KMS-11 (cell line): ENCODE measurements at regions not wholly inside any gene's neighbourhood (a gene's known extent, or its start where the extent isn't known, plus 50 kb on each side); places are given as distances from the start of the nearest gene placed in this dataset.

Source experiments
- H2AFZ ChIP-seq: fragments of 200-600 bp; sonication (generic); 2 replicates; pipeline ENCODE4 v1.6.1; 2016; ENCODE audit warnings: antibody characterized with exemption, mixed run types, low read depth
- H3K27ac ChIP-seq: fragments of 200-600 bp; sonication (generic); 2 replicates; pipeline ENCODE4 v1.6.1; 2016; ENCODE audit warnings: mild to moderate bottlenecking, mixed run types
- H3K27me3 ChIP-seq: fragments of 200-600 bp; sonication (generic); 2 replicates; pipeline ENCODE4 v1.6.1; 2017; ENCODE audit warnings: mild to moderate bottlenecking, low read depth, mixed run types, moderate library complexity; ENCODE audit not compliant: insufficient read depth
- H3K36me3 ChIP-seq: fragments of 200-600 bp; sonication (generic); 2 replicates; pipeline ENCODE4 v1.6.1; 2017; ENCODE audit warnings: mild to moderate bottlenecking, mixed run types; ENCODE audit not compliant: insufficient read depth
- H3K4me1 ChIP-seq: fragments of 200-600 bp; sonication (generic); 2 replicates; pipeline ENCODE4 v1.6.1; 2016; ENCODE audit warnings: mild to moderate bottlenecking, low read depth, mixed run types; ENCODE audit not compliant: poor library complexity, severe bottlenecking
- H3K4me2 ChIP-seq: fragments of 200-600 bp; sonication (generic); 2 replicates; pipeline ENCODE4 v1.7.0; 2016; ENCODE audit warnings: mild to moderate bottlenecking, mixed run types
- H3K4me3 ChIP-seq: fragments of 200-600 bp; sonication (generic); IDR thresholded peaks from 2 replicates; pipeline ENCODE4 v1.6.1; 2017; ENCODE audit warnings: low read depth, low read length, mixed read lengths; ENCODE audit not compliant: insufficient read depth
- H3K79me2 ChIP-seq: fragments of 200-600 bp; sonication (generic); 2 replicates; pipeline ENCODE4 v1.6.1; 2016; ENCODE audit warnings: low read depth, mixed run types; ENCODE audit not compliant: insufficient read depth
- H3K9ac ChIP-seq: fragments of 200-600 bp; sonication (generic); 2 replicates; pipeline ENCODE4 v1.6.1; 2016; ENCODE audit warnings: mild to moderate bottlenecking, mixed run types
- H4K20me1 ChIP-seq: fragments of 200-600 bp; sonication (generic); 2 replicates; pipeline ENCODE4 v1.6.1; 2016; ENCODE audit warnings: mild to moderate bottlenecking, mixed run types; ENCODE audit not compliant: insufficient read depth
- TF ChIP-seq, protein P1 (sequence below): fragments of 200-600 bp; sonication (generic); conservative IDR thresholded peaks from 2 replicates; pipeline ENCODE4 v1.6.1; 2017; ENCODE audit warnings: low read depth, mild to moderate bottlenecking, antibody characterized with exemption, low read length, moderate library complexity, mixed read lengths

DNA sequence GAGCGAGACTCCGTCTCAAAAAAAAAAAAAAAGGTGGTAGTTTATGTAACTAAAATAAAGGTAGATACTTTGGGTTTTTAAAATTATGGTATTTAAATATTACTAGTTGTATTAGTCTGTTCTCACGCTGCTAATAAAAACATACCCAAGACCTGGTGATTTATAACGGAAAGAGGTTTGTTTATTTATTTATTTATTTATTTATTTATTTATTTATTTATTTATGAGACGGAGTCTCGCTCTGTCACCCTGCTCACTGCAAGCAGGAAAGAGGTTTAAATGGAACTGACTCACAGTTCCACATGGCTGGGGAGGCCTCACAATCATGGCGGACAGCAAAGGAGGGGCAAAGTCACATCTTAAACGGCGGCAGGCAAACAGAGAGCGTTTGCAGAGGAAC, 196.0 kb downstream of the CALCRL start:
- TF ChIP-seq, protein P1, sequence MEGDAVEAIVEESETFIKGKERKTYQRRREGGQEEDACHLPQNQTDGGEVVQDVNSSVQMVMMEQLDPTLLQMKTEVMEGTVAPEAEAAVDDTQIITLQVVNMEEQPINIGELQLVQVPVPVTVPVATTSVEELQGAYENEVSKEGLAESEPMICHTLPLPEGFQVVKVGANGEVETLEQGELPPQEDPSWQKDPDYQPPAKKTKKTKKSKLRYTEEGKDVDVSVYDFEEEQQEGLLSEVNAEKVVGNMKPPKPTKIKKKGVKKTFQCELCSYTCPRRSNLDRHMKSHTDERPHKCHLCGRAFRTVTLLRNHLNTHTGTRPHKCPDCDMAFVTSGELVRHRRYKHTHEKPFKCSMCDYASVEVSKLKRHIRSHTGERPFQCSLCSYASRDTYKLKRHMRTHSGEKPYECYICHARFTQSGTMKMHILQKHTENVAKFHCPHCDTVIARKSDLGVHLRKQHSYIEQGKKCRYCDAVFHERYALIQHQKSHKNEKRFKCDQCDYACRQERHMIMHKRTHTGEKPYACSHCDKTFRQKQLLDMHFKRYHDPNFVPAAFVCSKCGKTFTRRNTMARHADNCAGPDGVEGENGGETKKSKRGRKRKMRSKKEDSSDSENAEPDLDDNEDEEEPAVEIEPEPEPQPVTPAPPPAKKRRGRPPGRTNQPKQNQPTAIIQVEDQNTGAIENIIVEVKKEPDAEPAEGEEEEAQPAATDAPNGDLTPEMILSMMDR = no peak
- no peaks in the 10 kb centered on the region for H3K36me3 ChIP-seq
- no peaks in the 10 kb centered on the region for H3K4me1 ChIP-seq
- H3K9ac ChIP-seq = no peak overlapping the region
- H4K20me1 ChIP-seq = no peaks in the 10 kb centered on the region
- H3K4me2 ChIP-seq = no peak overlapping the region
- no peak overlapping the region for H2AFZ ChIP-seq
- no peaks in the 10 kb centered on the region for H3K79me2 ChIP-seq
- no peak overlapping the region for H3K4me3 ChIP-seq
- no peak overlapping the region for H3K27ac ChIP-seq
- no peaks in the 10 kb centered on the region for H3K27me3 ChIP-seq

DNA sequence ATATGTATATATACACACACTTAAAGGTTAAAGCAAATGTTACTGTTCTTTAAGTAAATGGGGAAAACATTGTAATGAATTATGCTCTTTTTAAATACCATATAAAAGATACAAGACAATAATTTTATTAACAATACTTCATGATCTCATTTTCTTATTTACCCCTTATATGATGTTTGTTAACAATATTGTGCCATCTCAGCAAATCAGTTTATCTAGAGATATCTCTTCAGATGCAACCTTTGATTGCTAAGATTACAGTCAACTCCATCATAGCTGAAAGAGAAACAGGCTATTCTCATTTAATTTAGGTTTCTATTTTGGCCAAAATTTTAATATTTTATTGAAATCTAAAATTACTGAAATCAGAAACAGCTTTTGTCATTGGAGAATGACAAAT, 197.9 kb downstream of the CALCRL start:
- Histone ChIP-seq H3K36me3 (no peaks in the 10 kb centered on the region), H3K27me3 (no peaks in the 10 kb centered on the region), H3K4me2 (no peak overlapping the region), H3K4me3 (no peak overlapping the region), H3K27ac (no peak overlapping the region), H2AFZ (no peak overlapping the region), H3K4me1 (no peaks in the 10 kb centered on the region), H3K9ac (no peak overlapping the region), H4K20me1 (no peaks in the 10 kb centered on the region), H3K79me2 (no peaks in the 10 kb centered on the region)
- TF ChIP-seq, protein P1 = no peak

DNA sequence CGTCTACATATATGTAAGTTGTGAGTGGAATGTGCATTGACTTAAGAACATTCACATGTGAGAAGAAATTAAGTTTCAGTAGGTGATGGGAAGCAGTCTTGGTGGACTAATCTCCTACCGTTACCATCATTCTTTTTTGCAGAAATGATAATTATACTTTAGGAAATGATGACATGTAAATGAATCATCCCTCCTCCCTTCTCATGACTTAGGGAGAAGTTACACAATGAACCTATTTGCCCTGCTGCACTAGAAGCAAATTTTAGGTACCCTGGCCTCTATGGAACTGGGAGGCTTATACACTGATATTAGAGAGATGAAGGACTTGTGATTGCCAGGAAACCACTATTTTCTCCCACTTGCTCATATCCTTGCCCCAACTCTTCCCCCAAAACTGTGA, 214.2 kb downstream of the CALCRL start:
- H3K4me1 ChIP-seq = no peaks in the 10 kb centered on the region
- H3K27me3 ChIP-seq = no peaks in the 10 kb centered on the region
- no peak overlapping the region for H3K9ac ChIP-seq

DNA sequence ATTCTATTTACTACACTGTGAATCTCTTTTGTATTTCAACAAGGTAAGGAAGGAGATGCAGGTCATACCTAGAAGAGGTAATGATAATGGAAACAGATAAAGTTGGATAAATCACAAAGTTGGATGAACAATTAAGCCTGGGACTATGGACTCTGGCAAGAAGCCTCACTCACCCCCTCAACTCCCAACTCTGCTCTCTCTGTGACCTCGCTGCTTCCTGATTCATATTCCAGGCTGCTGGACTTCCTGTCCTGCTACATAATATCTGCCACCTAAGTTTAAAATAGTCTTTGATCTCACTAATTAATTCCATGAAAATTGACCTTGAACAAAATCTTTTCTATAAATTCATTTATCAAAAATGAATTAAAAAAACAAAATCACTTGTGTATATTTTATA, 215.3 kb downstream of the CALCRL start:
- Histone ChIP-seq H2AFZ (no peak overlapping the region), H3K4me3 (no peak overlapping the region), H3K27ac (no peak overlapping the region), H3K4me1 (no peaks in the 10 kb centered on the region), H3K9ac (no peak overlapping the region), H3K27me3 (no peaks in the 10 kb centered on the region), H3K4me2 (no peak overlapping the region), H3K36me3 (no peaks in the 10 kb centered on the region; the same call in 1 of the 2 replicates), H3K79me2 (no peaks in the 10 kb centered on the region), H4K20me1 (no peaks in the 10 kb centered on the region)
- TF ChIP-seq, protein P1 = no peak

More for the DNA sequence above, 214.2 kb downstream of the CALCRL start:
- TF ChIP-seq, protein P1 = no peak
- Histone ChIP-seq H3K27ac (no peak overlapping the region), H3K4me3 (no peak overlapping the region), H2AFZ (no peak overlapping the region), H4K20me1 (no peaks in the 10 kb centered on the region), H3K36me3 (no peaks in the 10 kb centered on the region), H3K4me2 (no peak overlapping the region), H3K79me2 (no peaks in the 10 kb centered on the region)
